Head of caudate nucleus (tissue), 42 donors: ENCODE measurements at regions not wholly inside any gene's neighbourhood (a gene's known extent, or its start where the extent isn't known, plus 50 kb on each side); places are given as distances from the start of the nearest gene placed in this dataset.

Source experiments
- DNase-seq, 42 donors: peaks; one replicate each; pipeline versions ENCODE4 v3.0.0 to v3.0.0-alpha.2; 2020 to 2021; ENCODE audit warnings: mixed read lengths in 7 of 42
- intact Hi-C: fragments of 100-400 bp; cut with DNase I; formaldehyde crosslinking; loops from one replicate; pipeline ENCODE4 v1.15.0; 2022

DNA sequence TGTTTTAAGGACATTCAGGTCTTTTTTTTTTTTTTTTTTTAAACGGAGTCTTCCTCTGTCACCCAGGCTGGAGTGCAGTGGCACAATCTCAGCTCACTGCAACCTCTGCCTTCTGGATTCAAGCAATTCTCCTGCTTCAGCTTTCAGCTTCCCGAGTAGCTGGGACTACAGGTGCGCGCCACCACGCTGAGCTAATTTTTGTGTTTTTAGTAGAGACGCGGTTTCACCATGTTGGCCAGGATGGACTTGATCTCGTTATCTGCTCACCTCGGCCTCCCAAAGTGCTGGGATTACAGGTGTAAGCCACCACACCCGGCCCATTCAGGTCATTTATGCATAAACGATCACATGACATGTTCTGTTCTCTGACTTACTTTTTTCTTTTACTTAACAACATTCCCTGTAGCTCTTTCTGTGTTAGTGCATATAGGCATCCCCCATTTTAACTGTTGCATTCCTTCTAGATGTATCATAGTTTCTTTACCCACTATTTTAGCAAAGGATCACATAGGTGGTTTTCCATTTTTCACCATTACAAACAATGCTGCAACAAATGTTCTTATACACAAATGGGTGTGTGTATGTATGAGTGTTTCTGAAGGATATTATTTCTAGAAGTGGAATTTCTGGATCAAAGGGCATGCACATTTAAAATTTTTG is 74.2 kb downstream of the ARF6 start:
- intact Hi-C loops: loop anchor here (10.0 kb wide), 1 partner anchor 88 kb away; no protein-coding TSS in a partner anchor
- no peak for DNase-seq

DNA sequence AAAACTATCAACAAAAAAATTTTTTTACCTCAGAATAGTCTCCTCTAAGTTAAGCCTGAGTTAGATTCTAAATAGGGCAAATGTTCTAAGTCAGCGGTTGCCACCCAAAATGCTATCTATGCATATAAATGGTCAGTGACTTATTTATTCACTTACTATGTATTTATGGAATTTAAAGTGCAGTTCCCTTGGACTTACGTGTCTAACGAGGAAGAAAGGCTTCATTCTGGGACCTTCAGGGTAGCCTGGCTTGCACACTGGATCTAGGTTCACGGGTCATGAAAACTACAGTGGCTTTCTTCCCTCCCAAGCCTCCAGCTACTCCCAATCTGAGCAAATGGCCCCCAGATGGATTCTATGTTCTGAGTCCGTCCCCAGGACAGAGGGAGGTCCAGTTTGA is 77.1 kb downstream of the ARF6 start:
- no peak for DNase-seq
- intact Hi-C loops: loop anchor here (10.0 kb wide), 1 partner anchor 85 kb away; no protein-coding TSS in a partner anchor

DNA sequence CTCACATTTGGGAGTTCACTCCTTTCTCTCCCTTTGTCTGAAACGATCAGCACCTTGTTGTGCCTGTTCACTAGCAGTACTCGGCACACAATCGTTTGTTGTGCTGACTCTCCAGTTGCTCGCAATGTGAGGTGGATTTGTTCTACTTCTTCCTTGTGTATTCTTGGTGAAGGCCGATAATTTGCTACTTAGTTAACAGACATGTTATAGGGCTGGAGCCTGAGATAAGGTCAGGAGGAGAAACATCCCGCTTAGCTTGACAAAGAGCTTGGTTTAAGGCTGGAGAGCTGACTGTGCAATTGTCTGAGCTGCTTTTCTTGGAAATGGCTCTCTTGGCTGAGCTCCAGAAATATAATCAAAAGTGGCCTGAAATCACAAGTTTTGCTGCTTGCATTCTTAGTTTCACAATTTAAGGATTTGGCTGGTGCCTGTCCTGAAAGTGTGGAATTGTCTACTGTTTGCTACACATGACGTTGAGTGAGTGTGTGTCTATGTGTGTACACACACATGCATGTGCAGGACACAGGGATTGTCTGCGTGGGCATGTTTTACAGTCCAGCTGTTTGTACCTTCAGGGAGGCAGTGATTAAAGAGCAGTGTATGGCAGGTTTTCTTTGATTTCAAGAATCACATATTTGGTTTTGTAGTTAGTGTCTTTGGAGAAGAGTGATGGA is 77.7 kb downstream of the ARF6 start:
- intact Hi-C loops: no loop called here
- DNase-seq: no peak

DNA sequence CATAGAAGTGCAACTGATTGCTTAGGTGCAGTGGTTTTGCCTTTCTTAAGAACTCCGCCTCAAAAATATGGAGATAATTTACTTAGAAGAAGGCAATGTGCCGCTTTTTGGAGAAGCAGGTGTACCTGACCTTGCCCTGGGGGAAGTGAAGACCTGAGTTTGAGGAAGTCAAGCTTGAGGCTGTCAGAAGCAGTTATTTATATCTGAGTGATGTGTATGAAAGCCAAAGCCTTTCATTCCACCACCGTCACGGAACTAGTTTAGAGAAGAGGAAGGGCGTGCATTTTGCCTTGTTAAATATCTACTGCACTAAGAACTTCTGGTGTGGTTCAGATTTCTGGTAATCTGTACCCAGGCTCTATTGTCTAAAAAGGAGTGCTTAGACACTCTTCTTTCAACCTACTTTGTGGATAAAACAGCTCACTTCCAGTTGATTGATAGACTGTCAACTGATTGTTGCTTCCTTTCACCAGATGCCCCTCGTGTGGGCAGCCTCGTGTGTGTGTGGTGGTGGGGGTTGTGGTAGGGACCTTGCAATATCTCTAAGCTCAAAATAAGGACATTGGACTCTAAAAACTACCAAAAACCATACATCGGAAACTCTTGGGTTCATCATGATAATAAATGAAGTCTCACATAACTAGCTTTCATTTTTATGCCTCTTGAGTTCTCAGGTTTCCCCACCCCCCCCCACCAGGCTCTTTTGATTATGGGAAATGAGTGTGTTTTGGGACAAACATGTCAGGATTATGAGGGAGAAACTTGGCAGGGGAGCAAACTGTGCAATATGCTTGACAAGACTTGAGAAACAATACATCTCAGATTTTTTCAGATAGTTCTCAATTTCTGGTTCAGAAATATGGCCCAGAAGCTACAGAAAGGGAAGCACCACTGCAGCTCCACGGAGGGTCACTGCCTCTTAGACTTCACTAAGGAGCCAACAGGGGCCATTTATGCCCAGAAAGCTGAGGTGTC is 78.6 kb downstream of the ARF6 start:
- intact Hi-C loops: no loop called here
- no peak for DNase-seq

DNA sequence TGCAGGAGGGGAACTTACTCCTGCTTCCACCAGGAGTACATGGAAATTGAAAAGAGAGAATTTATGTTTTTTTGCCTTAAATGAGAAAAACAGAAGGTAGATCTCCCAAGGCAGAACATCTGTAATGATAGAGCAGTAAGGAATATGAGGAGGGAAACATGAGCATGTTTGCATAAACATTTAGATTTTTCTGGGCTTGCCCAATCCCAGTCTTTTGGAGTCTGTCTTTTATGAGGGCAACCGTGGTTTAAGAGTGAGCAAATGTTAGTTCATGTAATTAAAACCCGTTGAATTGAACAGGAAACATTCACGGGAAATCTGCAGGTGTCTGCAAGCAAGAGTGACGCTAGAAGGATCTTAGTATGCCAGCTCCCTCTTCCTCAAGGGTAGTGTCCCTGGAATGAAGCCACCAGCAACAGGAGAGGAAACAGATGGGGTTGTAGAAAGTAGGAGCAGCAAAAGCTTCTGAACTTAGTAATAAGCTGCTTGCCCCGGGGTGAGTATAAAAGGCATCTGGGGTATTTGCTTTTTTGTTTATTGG is 79.3 kb downstream of the ARF6 start:
- DNase-seq: no peak
- intact Hi-C loops: no loop called here

DNA sequence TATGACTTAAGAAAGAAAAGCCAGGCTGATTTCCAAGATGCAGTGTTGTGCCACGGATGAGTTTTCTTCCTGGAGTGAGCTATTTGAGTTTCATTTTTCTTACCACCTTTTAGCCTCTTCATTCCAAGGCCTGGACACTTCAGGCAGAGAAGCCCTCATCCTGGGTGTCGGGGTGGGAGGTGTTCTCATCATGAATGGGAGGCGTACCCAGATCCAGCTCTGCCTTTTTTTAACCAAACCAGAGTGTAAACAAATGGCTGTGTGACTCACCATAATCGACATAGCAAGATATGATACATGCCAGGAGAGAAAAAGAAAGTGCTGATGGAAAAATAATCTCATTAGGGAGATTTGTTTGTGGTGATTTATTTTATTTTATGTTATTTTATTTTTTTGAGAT is 79.9 kb downstream of the ARF6 start:
- DNase-seq: no peak
- intact Hi-C loops: no loop called here

DNA sequence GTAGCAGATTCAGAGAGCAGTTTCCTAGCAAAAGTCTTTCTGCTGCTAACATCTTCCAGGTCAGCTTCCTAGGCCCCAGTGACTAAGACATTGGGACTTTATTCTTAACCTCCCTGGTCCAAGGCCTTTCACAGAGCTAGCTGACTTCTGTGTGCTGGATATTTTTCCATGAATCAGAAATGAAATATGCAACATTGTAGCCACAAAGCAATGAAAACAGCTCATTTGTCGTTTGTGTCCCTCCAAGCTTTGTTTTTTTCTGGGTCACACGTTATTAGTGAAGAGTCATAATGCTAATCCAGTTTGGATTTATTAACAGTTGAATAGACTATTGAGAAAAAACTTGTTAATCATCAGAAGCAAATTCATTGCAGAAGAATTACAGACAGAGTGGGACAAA is 82.4 kb downstream of the ARF6 start:
- DNase-seq: no peak
- intact Hi-C loops: no loop called here

DNA sequence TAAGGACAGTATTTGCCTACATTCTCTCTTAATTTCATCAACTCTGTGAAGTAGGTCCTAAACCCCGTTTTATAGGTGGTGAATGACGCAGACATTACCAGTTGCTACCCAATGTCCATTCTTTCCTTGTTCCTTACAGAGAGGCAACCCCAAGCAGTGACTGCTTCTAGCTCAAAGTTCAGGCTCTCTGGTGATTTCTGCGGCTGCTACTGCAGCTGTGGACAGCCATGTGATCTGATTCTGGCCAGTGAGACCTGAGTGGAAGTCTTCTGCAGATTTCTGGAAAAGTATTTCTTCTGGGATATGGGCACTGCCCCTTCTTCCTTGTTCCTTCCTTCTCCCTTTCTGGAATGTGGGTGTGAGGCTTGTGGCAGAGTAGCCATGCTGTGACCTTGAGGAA is 82.9 kb downstream of the ARF6 start:
- no peak for DNase-seq
- intact Hi-C loops: no loop called here

DNA sequence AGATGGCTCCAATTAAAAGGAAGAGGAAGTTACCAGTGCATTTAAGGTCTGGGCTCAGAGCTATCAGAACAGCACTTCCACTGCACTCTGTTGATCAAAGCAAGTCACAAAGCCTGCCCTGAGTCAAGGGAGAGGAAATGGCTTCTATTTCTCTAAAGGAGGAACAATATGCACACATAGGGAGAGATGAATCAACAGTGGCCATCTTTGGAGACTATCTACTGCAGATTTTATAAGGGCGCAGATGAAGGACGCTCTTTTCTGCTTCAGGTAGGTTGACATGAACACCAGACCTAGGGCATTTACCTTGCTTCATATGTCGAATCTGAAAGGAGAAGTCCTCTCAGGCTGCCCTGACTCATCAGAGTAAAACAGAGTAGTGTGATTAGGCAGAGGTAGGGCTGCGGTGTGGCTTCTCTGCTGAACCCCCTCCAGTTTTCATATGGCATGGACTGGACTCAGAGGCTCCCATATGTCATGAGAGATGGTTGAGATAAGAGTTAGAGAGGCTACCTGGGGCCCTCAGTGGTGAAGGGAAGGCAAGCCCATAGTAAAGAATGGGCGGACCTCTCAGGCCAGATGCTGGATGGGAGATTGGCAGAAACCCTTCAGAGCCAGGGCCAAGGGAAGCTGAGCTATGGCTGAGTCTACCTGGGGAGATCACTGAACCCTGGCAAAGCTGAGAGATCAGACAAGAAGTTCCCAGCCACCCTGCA is 84.4 kb downstream of the ARF6 start:
- intact Hi-C loops: no loop called here
- DNase-seq: no peak

DNA sequence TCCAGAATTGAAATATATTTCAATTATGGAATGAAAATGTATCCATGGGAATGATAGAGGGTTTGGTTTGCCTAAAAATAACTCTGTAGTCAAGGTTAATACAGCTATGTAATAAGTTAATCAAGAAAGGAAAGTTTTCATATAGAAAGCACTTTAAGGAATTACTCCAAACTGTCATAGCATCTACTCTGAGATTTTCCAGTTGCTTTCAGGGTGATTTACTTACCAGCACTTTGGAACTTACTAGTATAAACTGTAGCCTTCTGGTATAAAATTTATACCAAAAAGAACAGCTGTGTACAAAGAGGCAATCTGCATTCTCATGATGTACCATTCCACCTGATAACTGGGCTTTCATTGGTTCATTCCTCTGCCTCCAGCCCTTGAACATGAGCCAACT is 87.1 kb downstream of the ARF6 start:
- intact Hi-C loops: no loop called here
- no peak for DNase-seq

DNA sequence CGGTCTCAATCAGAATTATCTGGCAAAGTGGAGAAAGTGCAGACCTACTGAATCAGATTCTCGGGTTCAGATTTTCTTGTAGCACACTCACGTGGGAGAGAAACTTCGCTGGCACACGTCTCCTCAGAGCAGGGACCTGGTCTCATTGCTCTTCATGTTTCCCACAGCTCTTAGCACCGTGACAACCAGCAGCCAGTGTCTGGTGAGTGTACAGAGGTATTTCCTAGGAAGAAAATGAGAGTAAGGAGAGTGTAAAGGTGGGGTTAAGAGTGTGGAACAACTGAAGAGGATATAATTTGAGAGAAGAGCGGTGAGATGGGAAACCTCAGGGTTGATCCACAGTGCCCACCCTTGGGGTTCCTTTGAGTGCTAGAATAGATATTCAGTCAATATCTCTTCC is 89.2 kb downstream of the ARF6 start:
- intact Hi-C loops: no loop called here

DNA sequence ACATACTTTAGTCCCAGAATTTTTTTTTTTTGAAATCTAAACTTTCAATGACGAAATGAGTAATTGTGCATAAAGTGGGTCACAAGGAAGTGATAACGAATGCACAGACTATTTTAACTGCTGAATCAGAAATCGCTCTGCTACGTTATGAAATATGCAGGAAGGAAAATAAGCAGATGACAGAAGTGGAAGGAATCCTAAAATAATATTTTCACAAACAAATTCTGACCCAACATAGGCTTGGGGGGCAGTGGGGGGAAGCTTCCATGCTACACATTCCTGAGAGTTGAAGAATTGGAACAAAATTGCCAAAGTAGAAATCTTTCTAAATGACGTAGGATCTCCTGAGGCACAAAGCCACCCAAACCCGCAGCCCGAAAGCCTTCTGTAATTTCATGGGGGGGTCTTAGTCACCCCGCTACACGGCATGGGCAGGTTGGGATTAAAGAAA is 89.6 kb downstream of the ARF6 start:
- DNase-seq: no peak
- intact Hi-C loops: no loop called here

More for the DNA sequence above, 89.2 kb downstream of the ARF6 start:
- no peak for DNase-seq

DNA sequence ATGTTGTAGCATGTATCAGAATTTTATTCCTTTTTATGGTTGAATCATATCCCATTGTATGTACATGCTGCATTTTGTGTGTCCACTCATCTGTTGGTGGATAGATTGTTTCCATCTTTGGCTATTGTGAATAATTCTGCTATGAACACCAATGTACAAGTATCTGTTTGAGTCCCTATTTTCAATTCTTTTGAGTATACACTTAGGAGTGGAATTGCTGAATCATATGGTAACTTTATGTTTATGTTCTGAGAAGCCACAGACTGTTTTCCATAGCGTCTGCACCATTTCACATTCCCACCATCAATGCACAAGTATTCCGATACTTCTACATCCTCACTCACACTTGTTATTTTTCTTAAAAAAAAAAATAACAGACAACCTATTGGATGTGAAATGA is 91.5 kb downstream of the ARF6 start:
- DNase-seq: no peak
- intact Hi-C loops: no loop called here

DNA sequence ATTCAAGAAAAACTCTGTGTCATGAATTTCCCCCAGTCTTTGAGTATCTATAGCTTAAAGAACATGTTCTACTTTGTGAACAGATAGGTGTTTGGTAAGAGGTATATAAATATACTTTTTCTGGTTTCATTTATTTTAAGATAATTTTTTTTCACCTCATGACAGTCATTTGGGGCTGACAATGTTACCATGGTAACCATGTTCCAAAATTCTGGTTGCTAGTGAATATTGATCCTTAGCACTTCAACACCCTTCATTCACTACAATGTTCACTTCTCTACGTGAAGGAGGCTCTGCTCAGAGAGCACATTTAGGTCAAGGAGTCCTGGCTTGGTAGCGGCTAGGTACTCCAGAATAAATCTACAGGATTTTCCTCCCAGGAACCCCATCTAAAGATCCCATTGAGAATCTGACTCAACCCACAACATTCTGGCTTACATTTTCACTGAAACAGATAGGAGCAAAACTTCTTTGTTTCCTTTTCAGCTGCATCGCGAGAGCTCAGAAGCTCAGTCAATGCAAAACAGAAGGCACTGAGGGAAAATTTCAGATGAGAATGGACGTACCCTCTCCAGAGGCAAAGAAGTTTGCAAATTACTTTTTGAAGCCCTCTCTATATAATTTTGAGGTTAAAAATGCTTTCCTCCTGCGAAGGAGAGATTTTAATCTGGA is 93.6 kb downstream of the ARF6 start:
- DNase-seq: peak in 1 of 42 donors; percentile 8
- intact Hi-C loops: no loop called here

DNA sequence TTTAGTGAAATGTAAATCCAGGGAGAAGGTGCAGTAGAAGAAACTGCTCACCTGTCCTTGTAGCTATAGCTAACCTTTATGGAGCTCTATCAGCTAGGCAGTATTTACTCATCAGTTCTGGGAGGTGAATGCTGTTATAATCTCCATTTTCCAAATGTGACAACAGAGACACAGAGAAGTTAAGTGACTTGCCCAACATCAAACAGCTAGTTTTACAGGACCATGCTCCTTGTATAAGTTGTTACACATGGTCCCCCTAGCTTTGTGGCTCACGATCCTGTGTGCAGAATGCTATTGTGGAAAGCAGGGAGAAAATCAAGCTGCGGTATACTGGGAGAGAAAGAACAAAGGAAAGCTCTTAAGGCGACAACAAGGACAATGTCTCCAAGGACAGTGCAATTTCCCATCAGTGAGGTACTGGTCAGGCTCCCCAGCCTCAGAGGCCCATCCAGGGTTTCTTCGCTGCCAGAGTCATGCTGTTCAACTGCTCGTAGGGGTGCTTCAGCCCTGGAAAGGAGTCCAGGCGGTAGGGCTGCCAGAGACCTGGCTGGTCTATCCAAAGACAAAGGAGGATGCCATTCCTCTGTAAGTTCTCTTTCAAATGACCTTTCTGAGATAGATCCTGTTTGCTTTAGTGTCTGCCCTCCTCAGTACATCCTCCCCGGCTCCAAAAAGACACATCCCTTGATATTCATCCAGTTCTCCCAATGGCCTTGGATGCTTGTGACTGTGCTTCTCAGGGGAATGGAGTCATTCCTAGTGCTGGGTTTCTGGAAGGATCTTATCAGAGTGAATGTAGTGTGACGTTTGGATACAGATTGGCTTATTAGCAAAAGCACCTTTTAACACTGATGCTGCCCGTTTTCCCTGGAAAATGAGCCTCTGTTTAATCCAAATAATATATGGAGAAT is 95.5 kb downstream of the ARF6 start:
- intact Hi-C loops: no loop called here
- DNase-seq: no peak

DNA sequence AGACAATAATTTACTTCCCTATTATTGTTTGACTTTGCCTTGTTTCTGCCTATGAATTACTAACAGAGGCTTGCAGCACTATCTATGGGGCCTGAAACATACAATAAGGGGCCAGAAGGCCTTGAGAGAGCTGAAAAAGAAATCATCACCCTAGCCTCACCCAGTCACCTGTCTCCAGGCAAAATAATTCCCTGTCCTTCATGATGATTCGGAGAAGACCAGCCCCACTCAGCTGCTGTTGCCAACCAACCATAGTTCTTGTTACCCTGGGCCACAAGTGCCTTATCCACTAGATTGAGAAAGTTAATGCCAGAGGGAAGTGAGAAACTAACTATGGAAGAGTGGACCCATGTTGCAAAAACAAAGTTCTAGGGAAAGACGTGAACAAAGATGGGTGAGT is 97.1 kb downstream of the ARF6 start:
- intact Hi-C loops: no loop called here
- DNase-seq: no peak

DNA sequence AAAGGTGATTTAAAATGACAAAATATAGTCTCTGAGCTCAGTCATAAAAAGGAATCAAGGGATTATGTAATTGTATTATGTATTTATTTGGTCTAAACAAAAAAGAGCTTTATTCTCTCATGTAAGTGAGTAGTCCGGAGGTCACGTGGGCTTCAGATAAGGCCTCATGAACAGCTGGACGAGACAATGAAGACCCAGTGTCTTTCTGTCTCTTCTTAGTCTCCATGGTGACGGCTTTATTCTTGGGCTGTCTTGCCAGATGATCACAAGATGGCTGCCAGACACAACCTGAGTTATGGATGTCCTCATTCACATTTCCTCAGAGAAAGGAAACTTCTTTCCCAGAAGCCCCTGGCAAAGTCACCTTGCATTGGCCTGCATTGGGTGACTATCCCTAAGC is 98.6 kb downstream of the ARF6 start:
- intact Hi-C loops: no loop called here
- DNase-seq: no peak
